SU-DHL-6 (cell line): ENCODE measurements at regions not wholly inside any gene's neighbourhood (a gene's known extent, or its start where the extent isn't known, plus 50 kb on each side); places are given as distances from the start of the nearest gene placed in this dataset.

ENCODE experiments used
- H2AFZ ChIP-seq: fragments of 200-600 bp; sonication (generic); 2 replicates; pipeline ENCODE4 v1.6.1; 2014; ENCODE audit warnings: low read depth, mild to moderate bottlenecking, moderate library complexity, mixed read lengths, antibody characterized with exemption, low read length; ENCODE audit not compliant: severe bottlenecking
- H3F3A ChIP-seq: fragments of 200-600 bp; shearing (Covaris generic); 2 replicates; pipeline ENCODE4 v1.6.0; 2016; ENCODE audit warnings: antibody characterized with exemption, mild to moderate bottlenecking; ENCODE audit not compliant: insufficient read depth
- H3K27ac ChIP-seq: fragments of 200-600 bp; sonication (generic); 2 replicates; pipeline ENCODE4 v1.5.1; 2016; ENCODE audit warnings: low read depth, mild to moderate bottlenecking, low read length, moderate library complexity, mixed read lengths
- H3K27me3 ChIP-seq: fragments of 200-600 bp; sonication (generic), shearing (Covaris generic); 2 replicates; pipeline ENCODE4 v1.6.0; 2014; ENCODE audit warnings: mild to moderate bottlenecking, low read length
- H3K36me3 ChIP-seq: fragments of 200-600 bp; sonication (generic); 2 replicates; pipeline ENCODE4 v1.6.1; 2014; ENCODE audit warnings: mild to moderate bottlenecking, low read length, mixed read lengths
- H3K4me2 ChIP-seq: fragments of 300-600, 200-600 bp; shearing (Covaris generic), sonication (generic); 2 replicates; pipeline ENCODE4 v1.6.0; 2014; ENCODE audit warnings: low read length, low read depth, mild to moderate bottlenecking; ENCODE audit not compliant: poor library complexity, severe bottlenecking
- H3K4me3 ChIP-seq: fragments of 200-600 bp; sonication (generic); 2 replicates; pipeline ENCODE4 v1.5.1; 2014; ENCODE audit warnings: antibody characterized with exemption, low read length, mild to moderate bottlenecking, mixed read lengths; ENCODE audit not compliant: insufficient read depth, poor library complexity, severe bottlenecking
- H3K79me2 ChIP-seq: fragments of 200-600 bp; sonication (generic); 2 replicates; pipeline ENCODE4 v1.6.1; 2014; ENCODE audit warnings: mild to moderate bottlenecking, low read length, moderate library complexity; ENCODE audit not compliant: insufficient read depth
- H3K9ac ChIP-seq: fragments of 200-600 bp; sonication (generic); 2 replicates; pipeline ENCODE4 v1.7.0; 2014; ENCODE audit warnings: mild to moderate bottlenecking, low read length
- H3K9me2 ChIP-seq: fragments of 200-600 bp; sonication (generic); replicated peaks from 2 replicates; pipeline ENCODE4 v1.6.1; 2014; ENCODE audit warnings: low read length; ENCODE audit not compliant: insufficient read depth
- H3K9me3 ChIP-seq: fragments of 200-600 bp; sonication (generic); 2 replicates; pipeline ENCODE4 v1.6.1; 2014; ENCODE audit warnings: low read length, mixed read lengths; ENCODE audit not compliant: insufficient read depth
- H4K20me1 ChIP-seq: fragments of 200-600 bp; sonication (generic); 2 replicates; pipeline ENCODE4 v1.6.1; 2014; ENCODE audit warnings: low read depth, mild to moderate bottlenecking, antibody characterized with exemption, low read length, moderate library complexity, mixed read lengths
- EZH2phosphoT487 ChIP-seq: fragments of 200-600 bp; sonication (generic), shearing (Covaris generic); conservative IDR thresholded peaks from 2 replicates; pipeline ENCODE4 v1.6.1; 2018; ENCODE audit warnings: mild to moderate bottlenecking, antibody characterized with exemption, low read length, moderate library complexity, mixed read lengths
- TF ChIP-seq, protein P1 (sequence below): fragments of 200-600 bp; sonication (generic); IDR thresholded peaks from one replicate; pipeline ENCODE4 v1.5.1; 2017; ENCODE audit warnings: antibody characterized with exemption, mild to moderate bottlenecking, low read length, moderate library complexity; ENCODE audit not compliant: insufficient read depth, poor library complexity, severe bottlenecking

DNA sequence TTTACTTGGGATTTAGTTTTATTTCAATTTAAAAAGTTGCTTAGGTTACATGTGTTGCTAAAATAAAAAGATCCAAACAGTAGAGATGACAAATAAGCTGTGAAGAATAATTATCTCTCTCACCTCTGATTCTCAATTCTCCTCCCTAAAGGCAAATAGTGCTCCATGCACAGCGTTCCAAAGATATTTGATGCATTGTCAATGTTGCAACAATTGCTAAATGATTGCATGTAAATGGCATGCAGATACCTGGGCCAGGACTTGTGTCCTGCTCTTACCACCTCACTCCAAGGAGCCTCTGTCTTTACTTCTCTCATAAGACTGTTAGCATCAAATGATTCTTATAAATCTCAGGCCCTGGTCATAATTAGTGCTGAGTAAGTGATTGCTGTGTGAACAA lies 217.7 kb downstream of the SEC23IP start:
- H3K36me3 ChIP-seq: no peaks in the 10 kb centered on the region
- no peak for TF ChIP-seq EZH2phosphoT487
- TF ChIP-seq, protein P1, sequence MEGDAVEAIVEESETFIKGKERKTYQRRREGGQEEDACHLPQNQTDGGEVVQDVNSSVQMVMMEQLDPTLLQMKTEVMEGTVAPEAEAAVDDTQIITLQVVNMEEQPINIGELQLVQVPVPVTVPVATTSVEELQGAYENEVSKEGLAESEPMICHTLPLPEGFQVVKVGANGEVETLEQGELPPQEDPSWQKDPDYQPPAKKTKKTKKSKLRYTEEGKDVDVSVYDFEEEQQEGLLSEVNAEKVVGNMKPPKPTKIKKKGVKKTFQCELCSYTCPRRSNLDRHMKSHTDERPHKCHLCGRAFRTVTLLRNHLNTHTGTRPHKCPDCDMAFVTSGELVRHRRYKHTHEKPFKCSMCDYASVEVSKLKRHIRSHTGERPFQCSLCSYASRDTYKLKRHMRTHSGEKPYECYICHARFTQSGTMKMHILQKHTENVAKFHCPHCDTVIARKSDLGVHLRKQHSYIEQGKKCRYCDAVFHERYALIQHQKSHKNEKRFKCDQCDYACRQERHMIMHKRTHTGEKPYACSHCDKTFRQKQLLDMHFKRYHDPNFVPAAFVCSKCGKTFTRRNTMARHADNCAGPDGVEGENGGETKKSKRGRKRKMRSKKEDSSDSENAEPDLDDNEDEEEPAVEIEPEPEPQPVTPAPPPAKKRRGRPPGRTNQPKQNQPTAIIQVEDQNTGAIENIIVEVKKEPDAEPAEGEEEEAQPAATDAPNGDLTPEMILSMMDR: no peak
- no peaks in the 10 kb centered on the region; the same call in 1 of the 2 replicates for H3K9me3 ChIP-seq
- H2AFZ ChIP-seq: no peak overlapping the region
- H3F3A ChIP-seq: no peaks in the 10 kb centered on the region
- no peaks in the 10 kb centered on the region for H3K79me2 ChIP-seq
- no peak overlapping the region for H3K27ac ChIP-seq
- H3K4me3 ChIP-seq: no peak overlapping the region
- H3K9me2 ChIP-seq: no peaks in the 10 kb centered on the region
- H3K9ac ChIP-seq: no peak overlapping the region
- H4K20me1 ChIP-seq: no peaks in the 10 kb centered on the region
- no peaks in the 10 kb centered on the region for H3K27me3 ChIP-seq
- no peak overlapping the region for H3K4me2 ChIP-seq

DNA sequence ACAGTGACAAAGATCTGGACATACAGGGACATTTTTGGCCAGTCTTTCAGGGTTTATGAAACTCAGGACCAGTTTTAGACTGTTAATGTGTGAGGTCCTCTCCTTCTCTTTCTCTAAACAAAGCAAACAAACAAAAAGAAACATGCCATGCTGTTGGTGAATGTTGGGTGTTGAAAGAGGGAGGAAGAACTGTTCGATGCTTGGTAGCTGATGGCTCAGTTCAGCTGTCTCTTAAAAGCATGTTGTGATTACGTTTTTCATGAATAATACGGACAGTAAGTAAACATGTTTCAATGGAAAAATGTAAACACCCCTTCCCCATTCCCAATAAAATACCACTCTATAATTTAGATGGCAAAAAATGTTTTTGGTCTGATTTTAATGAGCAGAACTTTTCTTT lies 219.1 kb downstream of the SEC23IP start:
- Histone ChIP-seq H2AFZ (no peak overlapping the region), H3K27ac (no peak overlapping the region), H3K4me2 (no peak overlapping the region), H3F3A (no peaks in the 10 kb centered on the region), H3K9ac (no peak overlapping the region), H4K20me1 (no peaks in the 10 kb centered on the region), H3K27me3 (no peaks in the 10 kb centered on the region), H3K79me2 (no peaks in the 10 kb centered on the region), H3K9me3 (no peaks in the 10 kb centered on the region; the same call in 1 of the 2 replicates), H3K4me3 (no peak overlapping the region), H3K9me2 (no peaks in the 10 kb centered on the region), H3K36me3 (no peaks in the 10 kb centered on the region)
- TF ChIP-seq, protein P1: no peak
- TF ChIP-seq EZH2phosphoT487: no peak

DNA sequence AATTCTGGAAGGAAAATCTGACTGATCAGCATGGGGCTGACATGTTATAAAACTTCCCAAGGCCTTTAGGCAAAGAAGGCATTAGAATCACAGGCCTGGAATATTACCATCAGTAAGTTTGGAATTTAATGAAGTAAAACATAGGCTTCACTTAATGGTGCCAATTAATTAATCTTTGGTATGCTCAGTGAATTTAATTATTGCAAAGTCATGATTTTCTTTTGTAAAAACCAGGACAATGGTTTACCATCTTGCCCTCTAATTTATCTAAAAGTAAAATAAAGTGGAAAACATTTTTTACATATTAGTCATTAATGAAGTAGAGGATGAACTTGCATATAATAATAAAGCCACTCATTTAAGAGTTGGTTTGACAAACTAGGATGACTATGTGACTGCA lies 220.3 kb downstream of the SEC23IP start:
- H3F3A ChIP-seq: no peaks in the 10 kb centered on the region

More for the DNA sequence above, 220.3 kb downstream of the SEC23IP start:
- Histone ChIP-seq H3K27me3 (no peaks in the 10 kb centered on the region), H3K9me3 (no peaks in the 10 kb centered on the region; the same call in 1 of the 2 replicates), H2AFZ (no peak overlapping the region), H3K4me2 (no peak overlapping the region), H3K79me2 (no peaks in the 10 kb centered on the region), H3K27ac (no peak overlapping the region), H3K36me3 (no peaks in the 10 kb centered on the region), H3K4me3 (no peak overlapping the region), H3K9me2 (no peaks in the 10 kb centered on the region), H4K20me1 (no peaks in the 10 kb centered on the region), H3K9ac (no peak overlapping the region)
- no peak for TF ChIP-seq EZH2phosphoT487
- TF ChIP-seq, protein P1: no peak
